PC-9 (cell line): ENCODE measurements at regions not wholly inside any gene's neighbourhood (a gene's known extent, or its start where the extent isn't known, plus 50 kb on each side); places are given as distances from the start of the nearest gene placed in this dataset.

Experiments
- BruUV-seq: library from RNA; stranded (reverse); fragments of 400-500 nt; replicated peaks from 2 replicates; lab custom pipeline; 2021; lab: Mats Ljungman, UMichigan
- CTCF ChIA-PET: fragments of 300-600 bp; sonication (Branson Sonifier 250); formaldehyde crosslinking; loops from one replicate; lab custom pipeline; 2022; ENCODE audit warnings: antibody characterized with exemption; lab: Charles Lee
- POLR2A ChIA-PET: fragments of 300-600 bp; sonication (Branson Sonifier 250); formaldehyde crosslinking; loops from one replicate; lab custom pipeline; 2022; ENCODE audit warnings: antibody characterized with exemption; ENCODE audit not compliant: unreplicated experiment; lab: Charles Lee
- DNase-seq, 2 experiments: peaks; one replicate each; pipeline versions ENCODE4 v3.0.0 to v3.0.0-alpha.2; 2015 to 2022; ENCODE audit warnings: mixed read lengths in 1 of 2
- H2AFZ ChIP-seq: fragments of 200-600 bp; sonication (generic); 2 replicates; pipeline ENCODE4 v1.8.1; 2017; ENCODE audit warnings: antibody characterized with exemption
- H3F3A ChIP-seq: fragments of 200-600 bp; sonication (generic); 2 replicates; pipeline ENCODE4 v1.8.1; 2017; ENCODE audit warnings: antibody characterized with exemption, mild to moderate bottlenecking, low read depth; ENCODE audit not compliant: insufficient read depth
- H3K27ac ChIP-seq: fragments of 200-600 bp; sonication (generic); 2 replicates; pipeline ENCODE4 v1.6.1; 2016; ENCODE audit warnings: mixed run types
- H3K27me3 ChIP-seq: fragments of 200-600 bp; sonication (generic); 2 replicates; pipeline ENCODE4 v1.6.1; 2016; ENCODE audit warnings: low read depth, mixed run types; ENCODE audit not compliant: insufficient read depth
- H3K36me3 ChIP-seq: fragments of 200-600 bp; sonication (generic); 2 replicates; pipeline ENCODE4 v1.6.1; 2016; ENCODE audit warnings: low read depth, mixed run types
- H3K4me1 ChIP-seq: fragments of 200-600 bp; sonication (generic); replicated peaks from 2 replicates; pipeline ENCODE4 v1.6.1; 2016; ENCODE audit warnings: mixed run types; ENCODE audit not compliant: insufficient read depth
- H3K4me2 ChIP-seq: fragments of 200-600 bp; sonication (generic); 2 replicates; pipeline ENCODE4 v1.6.1; 2017; ENCODE audit warnings: mixed run types
- H3K4me3 ChIP-seq: fragments of 200-600 bp; sonication (generic); 2 replicates; pipeline ENCODE4 v1.6.1; 2016; ENCODE audit warnings: mixed run types
- H3K79me2 ChIP-seq: fragments of 200-600 bp; sonication (generic); 2 replicates; pipeline ENCODE4 v1.6.1; 2017; ENCODE audit warnings: low read depth, mixed run types
- H3K9me2 ChIP-seq: fragments of 200-600 bp; sonication (generic); 2 replicates; pipeline ENCODE4 v1.8.1; 2017; ENCODE audit warnings: mild to moderate bottlenecking; ENCODE audit not compliant: insufficient read depth
- H3K9me3 ChIP-seq: fragments of 200-600 bp; sonication (generic); 2 replicates; pipeline ENCODE4 v1.8.1; 2016; ENCODE audit warnings: low read depth; ENCODE audit not compliant: insufficient read depth
- H4K20me1 ChIP-seq: fragments of 200-600 bp; sonication (generic); 2 replicates; pipeline ENCODE4 v1.8.1; 2017; ENCODE audit not compliant: insufficient read depth
- CTCF ChIP-seq: fragments of 200-600 bp; sonication (generic); conservative IDR thresholded peaks from 2 replicates; pipeline ENCODE4 v1.6.1; 2017; ENCODE audit warnings: mixed run types, antibody characterized with exemption, mild to moderate bottlenecking, moderate library complexity
- EZH2 ChIP-seq: fragments of 200-600 bp; sonication (generic); IDR thresholded peaks from 2 replicates; pipeline ENCODE4 v1.8.0; 2017; ENCODE audit warnings: antibody characterized with exemption, low read depth
- intact Hi-C: fragments of 100-400 bp; cut with micrococcal nuclease; formaldehyde crosslinking; loops from one replicate; pipeline ENCODE4 v1.10.0; 2022; ENCODE audit not compliant: unreplicated experiment

- TF ChIP-seq CTCF = no peak
- no peak for TF ChIP-seq EZH2
- no peaks in the 10 kb centered on the region for H3K27me3 ChIP-seq
- H3K4me2 ChIP-seq = no peak overlapping the region
- H4K20me1 ChIP-seq = no peaks in the 10 kb centered on the region
- no peak overlapping the region for H2AFZ ChIP-seq
- H3K4me1 ChIP-seq = no peaks in the 10 kb centered on the region
- no peaks in the 10 kb centered on the region for H3K79me2 ChIP-seq
- no peak for DNase-seq
- H3K9me3 ChIP-seq = no peaks in the 10 kb centered on the region
- H3K27ac ChIP-seq = no peak overlapping the region
- intact Hi-C loops = no loop called here
- POLR2A ChIA-PET = no interaction called here
- no peak overlapping the region for H3K4me3 ChIP-seq
- no TSS peak for BruUV-seq
- no peaks in the 10 kb centered on the region for H3K9me2 ChIP-seq
- CTCF ChIA-PET = no interaction called here
- H3F3A ChIP-seq = no peaks in the 10 kb centered on the region
- no peaks in the 10 kb centered on the region for H3K36me3 ChIP-seq
Measured at GRCh38 chr5:5902678-5903646, 475.4 kb downstream of the MED10 start.

- no peaks in the 10 kb centered on the region for H3K9me3 ChIP-seq
- H3K9me2 ChIP-seq = no peaks in the 10 kb centered on the region
- no peaks in the 10 kb centered on the region for H3K36me3 ChIP-seq
- H3K79me2 ChIP-seq = no peaks in the 10 kb centered on the region
- DNase-seq = no peak
- no TSS peak for BruUV-seq
- CTCF ChIA-PET = no interaction called here
- no peak overlapping the region for H3K4me3 ChIP-seq
- H3K27ac ChIP-seq = no peak overlapping the region
- no peaks in the 10 kb centered on the region for H3K27me3 ChIP-seq
- no peaks in the 10 kb centered on the region for H3F3A ChIP-seq
- no peaks in the 10 kb centered on the region for H3K4me1 ChIP-seq
- TF ChIP-seq CTCF = no peak
- intact Hi-C loops = no loop called here
- H3K4me2 ChIP-seq = no peak overlapping the region
- no peaks in the 10 kb centered on the region for H4K20me1 ChIP-seq
- POLR2A ChIA-PET = interaction anchor here (0.5 kb wide), 1 partner anchor 21 kb away, joined by 3 read pairs; no protein-coding TSS in a partner anchor
- H2AFZ ChIP-seq = no peak overlapping the region
Measured at GRCh38 chr5:5900350-5900749, 477.9 kb downstream of the ICE1 start.

- CTCF ChIA-PET = no interaction called here
- H3K27ac ChIP-seq = no peak overlapping the region
- H3K9me2 ChIP-seq = no peaks in the 10 kb centered on the region
- no peak overlapping the region for H2AFZ ChIP-seq
- no peaks in the 10 kb centered on the region for H3K9me3 ChIP-seq
- no peaks in the 10 kb centered on the region for H4K20me1 ChIP-seq
- intact Hi-C loops = no loop called here
- H3K79me2 ChIP-seq = no peaks in the 10 kb centered on the region
- no peaks in the 10 kb centered on the region for H3F3A ChIP-seq
- no peak for TF ChIP-seq EZH2
- TF ChIP-seq CTCF = no peak
- H3K36me3 ChIP-seq = no peaks in the 10 kb centered on the region
- no peak overlapping the region for H3K4me2 ChIP-seq
- no peak for DNase-seq
- no TSS peak for BruUV-seq
- no peaks in the 10 kb centered on the region for H3K4me1 ChIP-seq
- H3K27me3 ChIP-seq = no peaks in the 10 kb centered on the region
- POLR2A ChIA-PET = no interaction called here
- H3K4me3 ChIP-seq = no peak overlapping the region
Measured at GRCh38 chr5:5899716-5900115, 477.2 kb downstream of the ICE1 start.
